CD4-positive, alpha-beta T cell treated with Interleukin-10 for 1 hour (primary cell): ENCODE measurements at regions not wholly inside any gene's neighbourhood (a gene's known extent, or its start where the extent isn't known, plus 50 kb on each side); places are given as distances from the start of the nearest gene placed in this dataset.

Experiments used
- DNase-seq: peaks from one replicate; pipeline ENCODE4 v3.0.0-alpha.2; 2020

DNA sequence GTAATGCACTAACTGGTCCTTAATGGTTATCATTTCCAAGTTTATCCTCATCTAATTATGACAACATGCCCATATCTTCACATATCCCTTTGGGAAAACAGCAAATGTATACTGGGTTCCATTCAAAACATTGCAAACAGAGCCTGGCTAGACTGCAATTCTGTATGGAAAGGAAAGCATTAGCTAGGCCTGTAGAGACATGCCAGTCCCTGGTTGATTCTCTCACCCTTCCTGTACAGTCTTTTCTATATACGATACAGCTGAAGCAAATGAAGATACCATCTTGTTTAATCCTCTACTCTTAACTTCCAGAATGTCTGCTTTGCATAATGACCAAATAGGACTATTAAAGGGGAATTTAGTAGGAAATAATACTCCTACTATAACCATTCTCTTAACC is 294.4 kb upstream of the MC4R start:
- DNase-seq: no peak

DNA sequence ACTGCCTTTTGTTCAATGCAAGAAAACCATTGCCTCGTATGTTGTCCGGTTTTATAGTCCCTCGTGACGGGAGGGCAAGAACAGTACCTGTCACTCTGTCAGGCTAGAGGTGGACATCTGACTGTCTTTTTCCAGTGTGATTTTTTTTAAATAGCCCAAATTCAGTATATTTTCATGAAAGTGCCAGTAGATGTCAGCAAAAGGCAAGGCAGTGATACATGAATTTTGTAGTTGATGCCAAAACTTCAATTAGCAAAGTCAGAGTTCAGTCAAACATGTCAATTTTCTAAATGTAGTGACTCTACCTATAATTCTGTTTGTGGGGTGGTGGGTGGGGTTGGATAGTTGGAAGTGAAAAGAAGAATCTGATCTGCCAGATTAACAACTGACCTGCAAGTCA is 296.0 kb upstream of the MC4R start:
- no peak for DNase-seq

GRCh38 chr18:60669938-60670337 is 297.4 kb upstream of the MC4R start:
- DNase-seq: no peak

DNA sequence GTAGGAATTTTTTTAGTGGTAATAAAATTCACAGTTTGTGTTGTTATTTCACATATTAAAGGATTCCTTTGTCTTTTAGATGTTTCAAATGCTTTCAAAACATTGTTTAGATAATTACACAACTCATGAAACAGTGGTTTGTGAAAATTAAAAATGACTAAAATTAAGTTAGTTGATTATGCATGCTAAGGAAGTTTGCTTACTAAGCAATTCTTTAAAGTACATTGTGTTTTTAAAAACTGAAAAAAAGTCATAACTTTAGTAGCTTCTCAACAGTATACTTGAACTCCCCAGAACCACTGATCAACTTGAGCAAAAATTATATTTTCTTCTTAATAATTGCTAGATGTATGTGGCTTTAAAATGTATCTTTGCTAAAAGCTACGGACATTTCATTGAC is 298.4 kb upstream of the MC4R start:
- no peak for DNase-seq

DNA sequence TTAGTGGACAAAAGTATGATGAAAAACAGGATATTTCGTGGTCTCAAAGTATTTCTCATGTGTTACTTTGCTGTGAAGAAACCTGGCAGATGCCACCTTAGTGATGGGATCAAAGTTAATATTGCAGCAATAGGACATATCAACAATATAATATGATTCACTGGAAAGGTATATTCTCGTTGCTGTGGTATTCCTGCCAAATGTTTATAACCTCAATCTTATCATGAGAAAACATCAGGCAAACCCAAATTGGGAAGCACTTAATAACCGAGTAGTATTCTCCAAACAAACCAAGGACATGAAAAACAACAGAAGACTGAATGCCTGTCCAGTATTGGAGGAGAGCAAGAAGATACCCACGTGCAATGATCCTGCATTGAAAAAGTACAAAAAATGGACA is 302.6 kb upstream of the MC4R start:
- no peak for DNase-seq

DNA sequence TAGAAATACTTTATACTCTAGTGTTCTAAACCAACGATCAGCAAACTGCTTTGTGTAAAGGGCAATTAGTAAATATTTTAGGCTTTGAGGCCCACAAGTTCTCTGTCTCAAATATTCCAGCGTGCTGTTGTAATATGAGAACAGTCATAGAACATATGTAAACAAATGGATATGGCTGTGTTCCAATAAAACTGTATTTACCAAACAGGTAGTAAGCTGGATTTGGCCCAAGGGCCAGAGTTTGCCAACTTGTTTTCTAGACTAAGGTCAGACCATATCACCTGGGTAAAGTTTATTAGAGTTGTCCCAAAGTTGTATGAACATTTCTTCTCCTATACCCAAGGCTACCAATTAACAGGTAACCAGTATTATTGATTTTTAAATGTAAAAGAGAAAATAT is 303.2 kb upstream of the MC4R start:
- no peak for DNase-seq

- no peak for DNase-seq
Observed at GRCh38 chr18:60676815-60677214, 304.2 kb upstream of the MC4R start.

- DNase-seq: no peak
Observed at GRCh38 chr18:60684843-60685513, 312.4 kb upstream of the MC4R start.

- no peak for DNase-seq
Observed at GRCh38 chr18:60686142-60686541, 313.6 kb upstream of the MC4R start.

- DNase-seq: no peak
Observed at GRCh38 chr18:60691061-60691460, 318.5 kb upstream of the MC4R start.

GRCh38 chr18:60693426-60693825 is 320.9 kb upstream of the MC4R start:
- no peak for DNase-seq

GRCh38 chr18:60698901-60699300 is 326.3 kb upstream of the MC4R start:
- no peak for DNase-seq

- no peak for DNase-seq
Observed at GRCh38 chr18:60722742-60723141, 350.2 kb upstream of the MC4R start.

DNA sequence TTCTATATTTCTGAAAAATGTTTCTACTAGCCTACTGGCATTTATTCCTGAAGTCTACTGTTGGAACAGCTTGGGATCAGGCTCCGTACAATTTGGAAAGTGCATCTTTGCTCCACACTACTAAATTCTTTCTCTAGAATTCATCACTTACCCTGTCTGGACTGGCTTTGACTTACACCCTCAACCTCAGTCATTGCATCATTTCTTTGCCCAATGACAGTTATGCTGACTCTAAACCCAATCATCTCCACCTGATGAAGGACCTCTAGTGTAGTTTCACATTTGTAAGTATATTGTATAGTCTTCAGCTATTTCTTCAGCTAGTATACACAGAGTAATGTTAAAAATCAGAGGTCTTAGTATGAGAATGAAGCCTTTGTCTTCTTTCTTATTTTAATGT is 359.6 kb upstream of the MC4R start:
- DNase-seq: no peak

GRCh38 chr18:60739212-60739611 is 366.6 kb upstream of the MC4R start:
- DNase-seq: no peak

GRCh38 chr18:60740313-60740712 is 367.7 kb upstream of the MC4R start:
- no peak for DNase-seq

- DNase-seq: no peak
Observed at GRCh38 chr18:60746491-60746890, 373.9 kb upstream of the MC4R start.

- DNase-seq: no peak
Observed at GRCh38 chr18:60746919-60747318, 374.3 kb upstream of the MC4R start.

GRCh38 chr18:60753753-60754152 is 381.2 kb upstream of the MC4R start:
- DNase-seq: no peak

DNA sequence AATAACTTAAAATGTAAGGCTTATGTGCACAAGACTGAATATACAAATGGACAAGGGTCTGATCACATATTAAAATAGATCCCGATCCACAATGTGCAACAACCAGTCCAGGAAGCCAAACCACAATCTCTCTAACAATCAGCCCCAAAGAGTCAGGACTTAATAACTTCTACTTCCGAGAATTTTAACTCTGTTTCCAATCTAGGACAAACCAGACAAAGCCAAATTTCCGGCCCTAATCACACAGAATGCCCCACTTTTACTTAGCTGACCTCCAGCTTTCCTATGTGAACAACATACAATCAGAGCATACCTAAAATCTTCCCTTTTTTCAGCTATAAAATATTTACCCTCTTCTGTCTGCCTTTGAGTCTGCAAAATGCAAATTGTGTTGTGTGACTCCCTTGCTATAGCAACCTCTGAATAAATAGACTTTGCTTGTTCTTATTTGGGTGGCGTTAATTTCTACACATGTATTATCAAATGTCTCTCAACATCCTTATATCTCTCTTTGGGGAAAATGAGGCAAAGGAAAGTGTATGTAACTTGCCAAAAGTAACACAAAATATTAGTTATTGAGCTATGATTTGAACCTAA is 381.9 kb upstream of the MC4R start:
- DNase-seq: no peak

GRCh38 chr18:60755134-60755533 is 382.6 kb upstream of the MC4R start:
- DNase-seq: no peak

- DNase-seq: no peak
Observed at GRCh38 chr18:60775978-60776377, 403.4 kb upstream of the MC4R start.

- DNase-seq: no peak
Observed at GRCh38 chr18:60784161-60784560, 411.6 kb upstream of the MC4R start.

GRCh38 chr18:60794802-60795201 is 422.2 kb upstream of the MC4R start:
- DNase-seq: no peak

GRCh38 chr18:60804415-60804814 is 431.8 kb upstream of the MC4R start:
- no peak for DNase-seq
